ENCODE measurements at regions not wholly inside any gene's neighbourhood (a gene's known extent, or its start where the extent isn't known, plus 50 kb on each side); places are given as distances from the start of the nearest gene placed in this dataset.

GRCh38 chr20:53699906-53700305, 106.3 kb upstream of the ZNF217 start:
- TF ChIP-seq CTCF (IDR thresholded peaks at IDR 0.05) (no peak), POLR2AphosphoS5 (IDR thresholded peaks at IDR 0.05) (no peak)

All from breast epithelium (tissue), 3 donors.